GM19455 (cell line): ENCODE measurements at regions not wholly inside any gene's neighbourhood (a gene's known extent, or its start where the extent isn't known, plus 50 kb on each side); places are given as distances from the start of the nearest gene placed in this dataset.
A peak's percentile ranks its signal among the peaks of the same experiment; 100 is the strongest.

ENCODE experiments used
- ATAC-seq: cut with Tn5 transposase; IDR thresholded peaks from one replicate; pipeline ENCODE4 v1.9.1; 2021; ENCODE audit not compliant: unreplicated experiment

GRCh38 chr11:25943031-25943430 is 388.9 kb upstream of the ANO3 start:
- ATAC-seq: no peak

- no peak for ATAC-seq
Measured at GRCh38 chr11:25943777-25944661, 387.9 kb upstream of the ANO3 start.

- ATAC-seq: no peak
Measured at GRCh38 chr11:25949918-25950317, 382.0 kb upstream of the ANO3 start.

- ATAC-seq: no peak
Measured at GRCh38 chr11:25953006-25953405, 378.9 kb upstream of the ANO3 start.

GRCh38 chr11:25958045-25958444 is 373.9 kb upstream of the ANO3 start:
- ATAC-seq: no peak

- no peak for ATAC-seq
Measured at GRCh38 chr11:25961539-25961938, 370.4 kb upstream of the ANO3 start.

- ATAC-seq: no peak
Measured at GRCh38 chr11:25970726-25971508, 361.0 kb upstream of the ANO3 start.

GRCh38 chr11:25980091-25980490 is 351.8 kb upstream of the ANO3 start:
- no peak for ATAC-seq

GRCh38 chr11:25981998-25982397 is 349.9 kb upstream of the ANO3 start:
- ATAC-seq: peak; percentile 95

- ATAC-seq: no peak
Measured at GRCh38 chr11:25983280-25983679, 348.6 kb upstream of the ANO3 start.

GRCh38 chr11:25988178-25988577 is 343.8 kb upstream of the ANO3 start:
- ATAC-seq: no peak

GRCh38 chr11:25990406-25990805 is 341.5 kb upstream of the ANO3 start:
- no peak for ATAC-seq

GRCh38 chr11:25991476-25991875 is 340.5 kb upstream of the ANO3 start:
- no peak for ATAC-seq

GRCh38 chr11:25992294-25992693 is 339.6 kb upstream of the ANO3 start:
- no peak for ATAC-seq

- ATAC-seq: no peak
Measured at GRCh38 chr11:25993016-25993415, 338.9 kb upstream of the ANO3 start.

- no peak for ATAC-seq
Measured at GRCh38 chr11:26011474-26011873, 320.5 kb upstream of the ANO3 start.

- no peak for ATAC-seq
Measured at GRCh38 chr11:26014456-26015115, 317.3 kb upstream of the ANO3 start.

- no peak for ATAC-seq
Measured at GRCh38 chr11:26017322-26017860, 314.5 kb upstream of the ANO3 start.

GRCh38 chr11:26017903-26018302 is 314.0 kb upstream of the ANO3 start:
- ATAC-seq: no peak

GRCh38 chr11:26018336-26018735 is 313.6 kb upstream of the ANO3 start:
- no peak for ATAC-seq

GRCh38 chr11:26019386-26019785 is 312.5 kb upstream of the ANO3 start:
- ATAC-seq: no peak
